ENCODE measurements at regions not wholly inside any gene's neighbourhood (a gene's known extent, or its start where the extent isn't known, plus 50 kb on each side); places are given as distances from the start of the nearest gene placed in this dataset.

- H3K79me2 ChIP-seq (ENCODE audit: insufficient read depth, low read length), result peaks cover 87% of the 10 kb centered on the region; the same call in 1 of the 2 replicates
- TF ChIP-seq EZH2phosphoT487 (IDR thresholded peaks at IDR 0.05; ENCODE audit: borderline replicate concordance) (no peak), CTCF (conservative IDR thresholded peaks at IDR 0.05; ENCODE audit: low read length) (no peak)
These were observed 190.4 kb downstream of the BRD1 start for GRCh38 chr22:49637255-49637760.

GRCh38 chr22:49636649-49637048 lies 191.0 kb downstream of the BRD1 start:
- H3K79me2 ChIP-seq (ENCODE audit: insufficient read depth, low read length), result peaks cover 81% of the 10 kb centered on the region; the same call in 1 of the 2 replicates
- H3K9ac ChIP-seq (ENCODE audit: low read depth, low read length, poor library complexity, severe bottlenecking), result no peak overlapping the region
- H2AFZ ChIP-seq (ENCODE audit: low read length), result no peak overlapping the region
- TF ChIP-seq EZH2phosphoT487 (IDR thresholded peaks at IDR 0.05; ENCODE audit: borderline replicate concordance) (no peak), CTCF (conservative IDR thresholded peaks at IDR 0.05; ENCODE audit: low read length) (no peak)
- H3K36me3 ChIP-seq (ENCODE audit: insufficient read depth, low read length), result peaks cover 9% of the 10 kb centered on the region; the same call in 1 of the 2 replicates
- H3K4me2 ChIP-seq (ENCODE audit: low read depth, low read length, poor library complexity, severe bottlenecking), result no peak overlapping the region
- no peaks in the 10 kb centered on the region for H3K9me3 ChIP-seq (ENCODE audit: insufficient read depth, low read depth, low read length)
- H3K27me3 ChIP-seq (ENCODE audit: insufficient read depth, low read length, poor library complexity, severe bottlenecking), result no peaks in the 10 kb centered on the region
- H3K4me1 ChIP-seq (ENCODE audit: insufficient read depth, low read length, poor library complexity, severe bottlenecking), result no peaks in the 10 kb centered on the region
- H4K20me1 ChIP-seq (ENCODE audit: insufficient read depth, low read length, poor library complexity, severe bottlenecking), result peaks cover 20% of the 10 kb centered on the region
- no peaks in the 10 kb centered on the region for H3F3A ChIP-seq (ENCODE audit: low read depth)
- H3K4me3 ChIP-seq (ENCODE audit: low read length, poor library complexity, severe bottlenecking), result no peak overlapping the region
- H3K9me2 ChIP-seq (replicated peaks; ENCODE audit: low read depth, low read length), result no peaks in the 10 kb centered on the region

More at GRCh38 chr22:49637255-49637760, 190.4 kb downstream of the BRD1 start:
- Histone ChIP-seq H4K20me1 (ENCODE audit: insufficient read depth, low read length, poor library complexity, severe bottlenecking) (peaks cover 24% of the 10 kb centered on the region), H3K27me3 (ENCODE audit: insufficient read depth, low read length, poor library complexity, severe bottlenecking) (no peaks in the 10 kb centered on the region), H3K9me3 (ENCODE audit: insufficient read depth, low read depth, low read length) (no peaks in the 10 kb centered on the region), H3K4me3 (ENCODE audit: low read length, poor library complexity, severe bottlenecking) (no peak overlapping the region), H3K4me1 (ENCODE audit: insufficient read depth, low read length, poor library complexity, severe bottlenecking) (no peaks in the 10 kb centered on the region), H3K4me2 (ENCODE audit: low read depth, low read length, poor library complexity, severe bottlenecking) (no peak overlapping the region), H3F3A (ENCODE audit: low read depth) (no peaks in the 10 kb centered on the region), H3K36me3 (ENCODE audit: insufficient read depth, low read length) (0 out of 2 replicates have a peak, but pooled peaks cover 6% of the 10 kb centered on the region), H2AFZ (ENCODE audit: low read length) (no peak overlapping the region), H3K9ac (ENCODE audit: low read depth, low read length, poor library complexity, severe bottlenecking) (no peak overlapping the region), H3K9me2 (replicated peaks; ENCODE audit: low read depth, low read length) (no peaks in the 10 kb centered on the region)

- Histone ChIP-seq H3K4me3 (ENCODE audit: low read length, poor library complexity, severe bottlenecking) (no peak overlapping the region), H3K27me3 (ENCODE audit: insufficient read depth, low read length, poor library complexity, severe bottlenecking) (no peaks in the 10 kb centered on the region), H3K9ac (ENCODE audit: low read depth, low read length, poor library complexity, severe bottlenecking) (no peak overlapping the region)
These were observed 191.5 kb downstream of the BRD1 start for GRCh38 chr22:49636214-49636613.

More at GRCh38 chr22:49636214-49636613, 191.5 kb downstream of the BRD1 start:
- no peaks in the 10 kb centered on the region for H3K9me3 ChIP-seq (ENCODE audit: insufficient read depth, low read depth, low read length)
- no peaks in the 10 kb centered on the region for H3K4me1 ChIP-seq (ENCODE audit: insufficient read depth, low read length, poor library complexity, severe bottlenecking)
- TF ChIP-seq CTCF (conservative IDR thresholded peaks at IDR 0.05; ENCODE audit: low read length) (no peak), EZH2phosphoT487 (IDR thresholded peaks at IDR 0.05; ENCODE audit: borderline replicate concordance) (no peak)
- peaks cover 12% of the 10 kb centered on the region; the same call in 1 of the 2 replicates for H3K36me3 ChIP-seq (ENCODE audit: insufficient read depth, low read length)
- H3K4me2 ChIP-seq (ENCODE audit: low read depth, low read length, poor library complexity, severe bottlenecking), result no peak overlapping the region
- peaks cover 77% of the 10 kb centered on the region; the same call in 1 of the 2 replicates for H3K79me2 ChIP-seq (ENCODE audit: insufficient read depth, low read length)
- no peak overlapping the region for H2AFZ ChIP-seq (ENCODE audit: low read length)
- H3F3A ChIP-seq (ENCODE audit: low read depth), result no peaks in the 10 kb centered on the region
- H4K20me1 ChIP-seq (ENCODE audit: insufficient read depth, low read length, poor library complexity, severe bottlenecking), result peaks cover 20% of the 10 kb centered on the region
- no peaks in the 10 kb centered on the region for H3K9me2 ChIP-seq (replicated peaks; ENCODE audit: low read depth, low read length)
